Transverse colon (tissue), 4 donors: ENCODE measurements at regions not wholly inside any gene's neighbourhood (a gene's known extent, or its start where the extent isn't known, plus 50 kb on each side); places are given as distances from the start of the nearest gene placed in this dataset.

ENCODE experiments used
- DNase-seq: peaks from one replicate; pipeline ENCODE4 v3.0.0-alpha.2; 2019
- H3K27ac ChIP-seq, 4 donors: fragments of 200-600 bp; sonication (generic); 2 replicates each; pipeline ENCODE4 v1.5.1; 2016 to 2018; ENCODE audit warnings: inconsistent platforms in 4 of 4
- H3K27me3 ChIP-seq: fragments of 200-600 bp; sonication (generic); 2 replicates; pipeline ENCODE4 v1.5.1; 2017; ENCODE audit warnings: inconsistent platforms
- H3K36me3 ChIP-seq, 4 donors: fragments of 200-600 bp; sonication (generic); 2 replicates each; pipeline ENCODE4 v1.5.1; 2017 to 2019; ENCODE audit warnings: inconsistent platforms in 4 of 4
- H3K4me1 ChIP-seq, 4 donors: fragments of 200-600 bp; sonication (generic); 2 replicates each; pipeline ENCODE4 v1.5.1; 2017 to 2020; ENCODE audit warnings: inconsistent platforms in 4 of 4
- H3K4me3 ChIP-seq, 4 donors: fragments of 200-600 bp; sonication (generic); 1 replicate in 1 of 4; 2 replicates in 3 of 4; pipeline versions ENCODE4 v1.5.1 to v1.6.1; 2017 to 2019; ENCODE audit warnings: inconsistent platforms in 4 of 4
- H3K9me3 ChIP-seq, 2 donors: fragments of 200-600 bp; sonication (generic); 2 replicates each; pipeline ENCODE4 v1.5.1; 2017 to 2019; ENCODE audit warnings: inconsistent platforms in 2 of 2
- CTCF ChIP-seq, 5 experiments: fragments of 200-600 bp in 3 of 5; fragments of 450-650 bp in 2 of 5; sonication (generic) in 3 of 5; IDR thresholded peaks; 1 replicate in 2 of 5; 2 replicates in 3 of 5; pipeline ENCODE4 v1.5.1; 2016 to 2017; ENCODE audit warnings: antibody characterized with exemption in 5 of 5, inconsistent platforms in 3 of 5, mild to moderate bottlenecking in 2 of 5, moderate library complexity in 1 of 5
- EP300 ChIP-seq: sonication (generic); formaldehyde crosslinking; IDR thresholded peaks from one replicate; pipeline ENCODE4 v1.6.1; 2017; ENCODE audit warnings: antibody characterized with exemption, low read depth
- POLR2A ChIP-seq: fragments of 450-650 bp; IDR thresholded peaks from one replicate; pipeline ENCODE4 v1.6.1; 2016; ENCODE audit warnings: antibody characterized with exemption, mild to moderate bottlenecking, moderate library complexity
- POLR2AphosphoS5 ChIP-seq, 3 donors: sonication (generic); formaldehyde crosslinking; IDR thresholded peaks; one replicate each; pipeline ENCODE4 v1.6.1; 2016; ENCODE audit warnings: antibody characterized with exemption in 3 of 3
- WGBS, 2 donors: methylation state at CpG; one replicate each; pipeline ENCODE4 v1.1.5; 2018; ENCODE audit warnings: low coverage in 1 of 2; 5-methylcytosine and 5-hydroxymethylcytosine counted together
- in situ Hi-C, 4 donors: fragments of 200-750 bp; cut with MboI; loops; one replicate each; pipeline versions ENCODE4 v1.15.0 to v1.15.1; 2017; ENCODE audit warnings: low sequenced_read_pairs in 3 of 4, low pct_ligation_motif_present in 1 of 4, low pct_unique_long_range_greater_than_20kb in 1 of 4
- intact Hi-C: fragments of 100-400 bp; cut with DNase I; formaldehyde crosslinking; loops from one replicate; pipeline ENCODE4 v1.15.1; 2023; ENCODE audit warnings: low total_unique reads

GRCh38 chr2:128557069-128557468 lies 238.4 kb upstream of the HS6ST1 start:
- WGBS, 2 donors, result 92% methylated on average over 6 of the region's 6 CpGs; no CpG with 5 or more reads in 1 of the 2 donors
- no peaks in the 10 kb centered on the region for H3K36me3 ChIP-seq
- TF ChIP-seq CTCF (IDR thresholded peaks at IDR 0.05) (no peak), EP300 (no peak), POLR2A (no peak), POLR2AphosphoS5 (IDR thresholded peaks at IDR 0.05) (no peak)
- intact Hi-C loops, result no loop called here
- H3K4me1 ChIP-seq, result no peaks in the 10 kb centered on the region
- in situ Hi-C loops, result no loop called here
- no peaks in the 10 kb centered on the region for H3K9me3 ChIP-seq
- no peak for DNase-seq
- H3K27ac ChIP-seq, result no peak overlapping the region
- H3K4me3 ChIP-seq, result no peak overlapping the region
- H3K27me3 ChIP-seq, result no peaks in the 10 kb centered on the region

- Histone ChIP-seq H3K27ac (no peak overlapping the region), H3K36me3 (no peaks in the 10 kb centered on the region), H3K4me1 (peaks cover 0 to 2% (median 0%) of the 10 kb centered on the region in 4 donors), H3K4me3 (no peak overlapping the region), H3K9me3 (no peaks in the 10 kb centered on the region), H3K27me3 (no peaks in the 10 kb centered on the region)
- intact Hi-C loops (no loop called here), in situ Hi-C loops (no loop called here)
- DNase-seq, result no peak
- 43 to 65% methylated on average over 2 to 4 of the region's 4 CpGs for WGBS, 2 donors
- TF ChIP-seq POLR2AphosphoS5 (IDR thresholded peaks at IDR 0.05) (no peak), POLR2A (no peak), CTCF (IDR thresholded peaks at IDR 0.05) (no peak), EP300 (no peak)
Observed at GRCh38 chr2:128557831-128558241, 239.2 kb upstream of the HS6ST1 start.

- intact Hi-C loops, result no loop called here
- H3K27me3 ChIP-seq, result no peaks in the 10 kb centered on the region
- no peak overlapping the region for H3K27ac ChIP-seq
- in situ Hi-C loops, result no loop called here
- H3K9me3 ChIP-seq, result no peaks in the 10 kb centered on the region
- H3K4me1 ChIP-seq, result peaks cover 0 to 5% (median 1%) of the 10 kb centered on the region in 4 donors
- no peak for TF ChIP-seq POLR2AphosphoS5 (IDR thresholded peaks at IDR 0.05)
- no peak for TF ChIP-seq EP300
- no peak for TF ChIP-seq CTCF (IDR thresholded peaks at IDR 0.05)
- TF ChIP-seq POLR2A, result no peak
- WGBS, 2 donors, result 67% methylated on average over 1 to 3 of the region's 3 CpGs
- DNase-seq, result no peak
- H3K36me3 ChIP-seq, result no peaks in the 10 kb centered on the region
- H3K4me3 ChIP-seq, result no peak overlapping the region
Observed at GRCh38 chr2:128558441-128558840, 239.8 kb upstream of the HS6ST1 start.

GRCh38 chr2:128558895-128559532 lies 240.3 kb upstream of the HS6ST1 start:
- Histone ChIP-seq H3K36me3 (no peaks in the 10 kb centered on the region), H3K27me3 (no peaks in the 10 kb centered on the region), H3K9me3 (no peaks in the 10 kb centered on the region), H3K27ac (no peak overlapping the region), H3K4me1 (peaks cover 0 to 5% (median 1%) of the 10 kb centered on the region in 4 donors), H3K4me3 (no peak overlapping the region)
- in situ Hi-C loops, result no loop called here
- no peak for TF ChIP-seq CTCF (IDR thresholded peaks at IDR 0.05)
- no peak for TF ChIP-seq EP300
- no peak for TF ChIP-seq POLR2A
- TF ChIP-seq POLR2AphosphoS5 (IDR thresholded peaks at IDR 0.05), result no peak
- intact Hi-C loops, result no loop called here
- WGBS, 2 donors, result 80 to 89% methylated on average over 3 to 11 of the region's 11 CpGs
- DNase-seq, result no peak
